GM18907 (cell line): ENCODE measurements at regions not wholly inside any gene's neighbourhood (a gene's known extent, or its start where the extent isn't known, plus 50 kb on each side); places are given as distances from the start of the nearest gene placed in this dataset.

Experiments used
- ATAC-seq: cut with Tn5 transposase; IDR thresholded peaks from one replicate; pipeline ENCODE4 v1.9.1; 2021; ENCODE audit warnings: mild to moderate bottlenecking, moderate library complexity; ENCODE audit not compliant: unreplicated experiment

DNA sequence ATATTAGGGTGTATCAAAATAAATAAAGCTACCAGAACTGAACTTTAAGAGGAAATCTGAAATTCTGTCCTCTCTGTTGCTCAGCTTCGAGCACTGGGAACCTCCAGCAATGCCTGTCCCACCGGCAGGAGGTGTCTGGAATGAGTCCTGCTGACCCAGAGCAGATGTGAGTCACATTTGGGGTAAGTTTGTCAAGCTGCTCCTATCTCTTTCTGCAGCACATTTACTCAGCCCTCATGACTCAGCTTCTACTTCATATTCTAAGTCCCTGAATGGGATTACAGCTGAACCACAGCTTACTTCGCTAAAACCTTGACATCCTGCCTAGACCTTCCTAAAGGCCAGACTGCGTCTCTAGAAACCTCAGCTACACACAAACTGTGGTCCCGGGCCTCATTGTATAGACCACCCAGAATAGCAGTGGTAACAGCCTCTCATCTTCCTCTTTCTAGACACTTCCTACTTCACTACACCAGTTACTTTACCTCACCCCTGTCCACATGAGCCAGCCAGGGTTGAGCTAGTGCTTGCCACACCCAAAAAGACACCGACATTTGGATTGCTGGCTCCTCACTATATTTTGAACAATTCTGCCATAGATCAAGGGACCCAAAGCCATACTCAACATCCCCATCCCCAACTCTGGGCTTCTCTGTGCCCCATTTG is 109.6 kb upstream of the TMCO5A start:
- ATAC-seq = no peak

DNA sequence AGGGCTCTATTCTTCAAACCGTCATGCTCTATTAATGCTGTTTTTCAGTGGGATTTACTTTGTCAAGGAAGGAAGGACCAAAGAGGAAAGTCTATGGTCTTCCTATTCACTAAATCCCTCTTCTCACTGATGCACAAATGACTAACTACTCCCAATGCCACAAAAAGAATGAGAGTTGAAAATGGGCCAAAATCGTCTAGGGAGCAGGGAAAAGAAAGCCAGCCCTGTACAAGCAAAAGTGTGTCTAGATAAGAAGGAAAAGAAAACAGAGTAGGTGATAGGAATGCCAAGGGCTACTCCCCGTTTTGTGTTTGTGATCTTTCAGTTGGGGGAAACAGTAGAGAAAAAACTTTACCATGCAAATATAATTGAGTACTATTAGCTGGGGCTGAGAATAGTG is 97.2 kb upstream of the TMCO5A start:
- ATAC-seq = no peak

DNA sequence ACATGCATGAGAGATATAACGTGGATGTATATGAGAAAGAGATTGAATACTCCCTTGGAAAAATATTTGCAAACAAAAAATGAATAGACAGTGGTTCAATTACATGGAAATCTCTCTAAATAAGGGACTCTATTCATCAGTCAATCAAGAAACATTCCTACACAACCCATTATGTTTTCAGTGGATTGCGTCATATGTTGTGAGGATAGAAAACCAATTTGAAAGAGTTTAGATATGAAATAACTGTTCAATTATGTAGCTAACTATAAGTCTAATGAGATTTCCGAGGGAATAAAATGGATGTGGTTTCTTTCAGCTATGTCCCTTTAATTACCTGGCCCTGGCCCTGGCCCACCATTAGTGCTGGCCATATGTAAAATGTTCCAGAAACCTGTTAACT is 86.7 kb upstream of the TMCO5A start:
- no peak for ATAC-seq

DNA sequence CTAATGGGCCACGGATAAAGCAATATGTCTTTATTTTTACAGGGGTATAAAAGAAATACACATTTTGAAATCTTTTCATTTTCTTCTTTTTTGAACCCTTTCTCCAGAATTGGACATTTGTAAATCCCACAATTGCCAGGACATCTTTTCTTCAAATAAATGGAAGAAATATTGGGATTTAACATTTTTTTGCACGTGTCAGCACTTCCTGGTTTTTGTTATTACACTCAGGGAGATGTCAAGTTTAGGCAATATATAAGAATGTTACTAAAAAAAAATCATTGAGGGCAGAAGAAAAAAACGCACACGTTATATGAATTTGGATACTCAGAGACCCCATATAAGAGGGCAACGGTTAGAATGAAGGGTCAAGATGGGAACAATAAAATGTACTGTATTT is 78.3 kb upstream of the TMCO5A start:
- no peak for ATAC-seq

DNA sequence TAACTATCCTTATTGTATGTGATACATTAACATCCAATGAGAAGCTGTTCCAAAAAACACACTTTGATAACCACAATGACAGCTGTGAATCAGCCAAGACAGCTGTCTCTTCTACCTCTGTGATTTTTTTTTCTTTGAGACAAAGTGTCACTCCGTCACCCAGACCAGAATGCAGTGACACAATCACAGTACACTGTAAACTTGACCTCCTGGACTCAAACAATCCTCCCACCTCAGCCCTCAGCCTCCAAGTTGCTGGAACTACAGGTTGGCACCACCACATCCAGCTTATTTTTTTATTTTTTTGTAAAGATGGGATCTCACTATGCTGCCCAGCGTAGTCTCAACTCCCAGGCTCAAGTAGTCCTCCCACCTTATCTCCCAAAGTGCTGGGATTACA is 73.5 kb upstream of the TMCO5A start:
- no peak for ATAC-seq

DNA sequence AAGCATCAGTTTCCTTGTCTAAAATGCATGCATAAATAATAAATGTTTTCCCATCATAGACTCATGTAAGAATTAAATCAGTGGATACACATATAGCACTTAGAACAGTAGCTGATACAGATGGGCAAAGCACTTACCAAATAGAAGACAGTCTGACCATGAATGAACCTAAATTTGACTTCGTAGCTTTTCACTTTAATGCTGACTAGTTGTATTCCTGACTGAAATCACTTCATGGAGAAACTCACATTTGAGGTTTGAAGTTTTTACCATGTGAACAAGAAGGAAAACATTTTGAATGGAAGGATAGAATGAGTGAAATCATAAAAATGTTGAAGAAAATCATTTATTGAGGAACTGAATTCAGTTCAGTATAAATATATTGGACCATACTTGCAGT is 68.8 kb upstream of the TMCO5A start:
- ATAC-seq = no peak

DNA sequence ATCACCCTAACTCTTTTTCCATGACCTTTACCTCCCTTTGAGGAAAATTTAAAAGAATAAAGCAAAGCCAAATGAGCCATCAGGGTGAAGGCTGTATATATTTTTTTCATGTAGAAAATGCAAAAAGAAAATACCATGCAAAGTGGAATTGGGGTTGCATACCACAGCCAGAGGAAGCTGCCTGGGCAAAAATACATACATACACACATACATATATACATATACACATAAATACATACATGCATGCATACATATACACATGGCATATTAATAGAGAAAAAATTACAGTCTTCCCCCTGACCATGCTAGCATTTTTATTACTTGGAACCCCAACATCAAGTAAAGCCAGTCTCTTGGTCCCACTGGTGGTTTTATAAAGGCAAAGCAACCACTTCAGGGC is 63.7 kb upstream of the TMCO5A start:
- ATAC-seq = no peak

DNA sequence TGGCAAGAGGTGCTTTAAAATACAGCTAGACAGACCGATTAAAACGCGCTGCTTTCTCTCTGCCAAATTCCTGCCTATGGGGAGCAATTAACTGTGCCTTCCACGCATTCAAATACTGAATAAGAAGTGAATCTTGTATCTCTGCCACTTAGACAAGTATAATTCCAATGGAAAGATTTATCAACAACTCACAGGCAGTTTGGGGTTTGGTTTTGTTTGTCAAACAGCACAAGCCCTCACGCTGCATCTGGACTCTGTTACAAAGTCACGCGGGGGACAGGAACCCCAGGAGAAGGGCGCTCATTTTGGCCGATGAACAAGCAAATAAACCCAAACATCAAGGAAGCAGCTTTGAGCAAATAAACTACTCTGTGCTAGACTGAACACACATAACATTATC is 61.8 kb upstream of the TMCO5A start:
- ATAC-seq = no peak

DNA sequence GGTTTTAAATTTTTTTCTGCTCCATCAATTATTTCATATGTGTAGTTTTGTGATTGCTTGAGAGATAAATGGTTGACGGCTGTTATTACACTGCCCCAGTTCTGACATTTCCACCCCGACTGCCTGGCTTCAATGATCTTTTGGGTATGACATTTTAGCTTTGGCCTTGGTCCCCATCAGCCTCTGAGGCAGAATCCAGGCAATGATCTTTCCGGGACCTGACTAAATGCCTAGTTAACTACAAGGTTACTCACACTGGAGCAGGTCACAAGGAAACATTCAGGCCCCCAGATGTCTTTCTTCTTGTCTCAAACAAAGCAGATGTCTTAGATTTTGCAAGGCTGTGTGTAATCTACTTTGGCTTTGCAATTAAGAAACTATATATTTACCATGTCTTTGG is 61.1 kb upstream of the TMCO5A start:
- no peak for ATAC-seq

DNA sequence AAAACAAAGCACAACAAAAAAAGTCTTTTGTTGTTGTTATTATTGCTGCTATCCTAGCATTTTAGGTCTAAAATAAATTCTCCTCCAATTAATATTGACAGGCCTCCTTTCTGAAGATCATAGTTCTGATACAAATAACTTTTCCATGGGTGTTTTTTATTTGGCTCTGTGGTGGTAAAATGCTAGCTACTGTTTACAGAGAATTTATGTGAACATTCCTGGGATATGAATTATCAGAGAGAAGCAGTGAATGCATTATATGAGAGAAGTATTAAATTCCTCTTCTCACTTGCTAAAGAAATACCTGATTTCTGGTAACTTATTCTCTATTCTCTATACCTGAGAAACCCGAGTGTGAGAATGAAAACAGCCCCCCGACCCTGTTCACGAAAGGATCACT is 57.5 kb upstream of the TMCO5A start:
- ATAC-seq = no peak

DNA sequence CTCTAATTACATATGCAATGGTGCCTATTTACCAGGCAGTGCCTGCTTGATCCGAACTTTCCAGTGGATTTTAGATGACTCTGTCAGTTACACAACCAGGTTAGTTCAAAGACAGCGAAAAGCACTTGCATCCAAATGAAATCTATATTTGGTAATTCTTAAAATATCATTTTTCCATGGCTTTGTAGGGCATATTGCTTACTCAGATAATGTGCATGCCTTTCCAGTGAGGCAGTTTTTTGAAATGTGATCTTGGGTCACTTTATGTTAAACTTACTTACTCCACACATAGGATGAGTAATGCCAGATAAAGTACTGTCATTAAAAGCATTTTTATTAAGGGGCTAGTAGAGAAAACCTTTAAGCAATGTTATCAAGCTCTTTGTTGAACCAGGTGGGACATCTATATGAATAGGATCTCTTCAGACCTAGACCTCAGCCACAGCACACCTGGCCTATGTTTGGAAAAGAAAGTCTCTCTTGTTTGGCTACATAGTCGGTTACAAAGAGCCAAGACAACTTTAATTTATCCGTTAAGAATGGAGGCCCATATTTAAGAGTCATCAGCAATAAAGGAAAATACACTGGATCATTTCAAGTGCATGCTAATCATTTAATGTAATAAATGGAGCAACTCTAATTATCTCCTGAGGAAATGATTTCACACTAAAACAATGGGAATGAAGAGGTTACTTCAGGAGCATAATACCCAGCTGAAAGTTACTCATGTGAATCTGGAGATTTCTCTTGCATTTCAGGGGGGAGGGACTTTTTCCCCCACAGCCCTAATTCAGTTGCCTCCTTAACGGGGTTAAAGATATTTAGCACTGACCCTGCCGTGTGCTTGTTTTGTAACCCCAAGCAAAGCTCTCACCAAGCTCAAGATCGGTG is 56.3 kb upstream of the TMCO5A start:
- no peak for ATAC-seq

DNA sequence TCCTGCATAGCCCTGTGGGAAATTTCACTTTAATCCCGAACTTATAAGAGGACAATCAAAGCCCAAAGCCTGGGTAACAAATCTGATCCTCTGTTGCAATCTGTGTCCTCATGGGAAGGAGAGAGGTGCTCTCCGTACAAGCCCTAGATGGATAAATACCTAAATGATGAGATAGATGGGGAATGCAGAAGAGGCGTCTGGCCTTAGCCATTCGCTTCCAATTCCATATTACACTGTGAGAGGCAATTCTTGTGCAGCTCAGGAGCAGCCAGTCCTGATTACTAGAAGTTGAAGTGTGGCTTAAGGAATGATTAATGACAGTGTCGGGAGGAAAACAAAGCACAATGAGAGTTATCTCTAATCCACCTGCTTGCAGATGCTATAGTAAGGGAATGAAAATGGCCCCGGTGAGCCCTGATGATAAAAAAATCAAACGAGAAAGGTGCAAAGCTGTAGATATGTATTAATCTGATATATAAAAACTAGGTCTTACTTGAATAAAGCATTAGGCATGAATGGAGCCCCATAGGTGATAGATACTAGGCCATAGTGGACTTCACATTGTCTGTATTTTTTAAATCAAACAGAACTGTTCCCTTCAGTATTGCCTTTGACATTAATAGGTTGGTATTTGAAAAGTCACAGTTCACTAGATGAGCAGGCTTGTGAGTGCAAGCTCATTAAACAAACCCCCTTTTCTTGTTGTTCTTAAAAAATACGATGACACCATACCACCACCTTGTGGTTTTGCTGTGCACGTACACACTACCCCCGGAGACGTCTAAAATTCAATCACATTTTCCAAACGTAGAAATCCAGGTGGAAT is 54.2 kb upstream of the TMCO5A start:
- ATAC-seq = peak; percentile 59

DNA sequence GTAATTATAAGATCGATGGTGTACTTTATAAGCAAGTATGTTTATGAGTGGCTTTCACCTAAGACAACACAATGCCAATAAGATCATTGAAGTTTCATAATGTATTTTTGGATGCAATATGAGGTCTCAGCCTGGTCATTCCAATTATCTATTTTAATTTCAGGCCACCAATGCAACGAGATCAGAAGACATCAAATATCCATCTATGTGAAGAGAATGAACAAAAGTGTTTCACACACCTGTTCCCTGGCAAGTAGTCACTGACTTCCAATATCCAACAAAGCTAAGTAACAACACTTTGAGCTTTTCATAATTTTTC is 53.6 kb upstream of the TMCO5A start:
- ATAC-seq = no peak

DNA sequence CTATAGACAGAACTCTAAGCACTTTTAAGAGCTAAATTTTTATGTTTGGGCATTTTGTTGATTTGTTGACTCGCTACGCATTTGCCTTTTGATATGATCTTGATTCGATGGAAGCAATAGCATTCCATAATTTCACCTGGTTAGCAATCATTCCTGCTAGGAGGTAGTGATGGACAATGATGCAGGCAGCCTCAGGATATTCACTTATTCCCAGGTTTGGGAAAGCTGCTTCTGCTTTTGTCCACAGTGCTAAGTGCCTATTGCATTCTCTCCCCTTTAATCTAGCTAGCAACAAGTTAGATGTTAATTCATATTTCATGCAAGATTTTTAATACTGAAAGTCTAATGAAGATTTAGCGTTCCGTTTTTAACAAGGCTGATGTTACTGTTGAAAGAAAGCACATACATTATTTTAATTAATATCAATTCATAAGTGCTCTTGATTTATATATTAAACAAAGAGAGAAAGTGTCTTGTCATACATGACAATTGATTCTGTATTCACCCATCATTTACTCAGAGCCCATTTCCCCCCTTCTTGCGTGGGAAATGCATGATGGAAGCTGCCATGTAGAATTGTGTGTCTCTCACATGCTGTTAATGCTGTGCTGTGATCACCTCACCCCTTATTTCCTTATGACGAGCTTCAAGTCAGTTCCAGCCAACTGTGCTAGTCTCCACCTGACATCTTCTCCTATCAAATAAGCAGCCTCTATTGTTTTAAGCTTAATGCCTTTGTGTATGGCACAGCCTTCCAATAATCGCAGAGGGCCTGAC is 53.0 kb upstream of the TMCO5A start:
- ATAC-seq = no peak

DNA sequence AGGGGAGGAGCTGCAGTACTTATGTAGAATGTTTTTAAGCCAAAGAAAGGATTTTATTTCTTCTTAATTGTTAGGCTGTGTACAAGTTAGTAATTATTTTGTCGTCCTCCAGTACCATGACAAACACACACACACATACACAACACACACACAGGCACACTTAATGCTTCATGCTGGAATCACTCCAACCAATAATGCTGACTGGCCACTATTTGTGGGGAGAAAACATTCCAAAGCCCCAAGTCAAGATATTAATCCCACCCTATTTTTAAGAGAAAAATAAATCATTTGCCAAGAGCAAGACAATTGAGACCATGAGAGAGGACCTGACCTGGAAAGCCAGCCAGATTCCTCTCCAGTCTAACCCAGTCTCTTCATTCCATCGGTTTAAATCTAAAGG is 51.8 kb upstream of the TMCO5A start:
- no peak for ATAC-seq
